Nephron progenitor cell (in vitro differentiated cells): ENCODE measurements at regions not wholly inside any gene's neighbourhood (a gene's known extent, or its start where the extent isn't known, plus 50 kb on each side); places are given as distances from the start of the nearest gene placed in this dataset.

Experiments
- DNase-seq: peaks from one replicate; pipeline ENCODE4 v3.0.0; 2021
- H3K27ac Mint-ChIP-seq: 2 replicates; pipeline ENCODE4 v1.8.0; 2021; ENCODE audit warnings: mild to moderate bottlenecking, moderate library complexity, mixed read lengths
- H3K27me3 Mint-ChIP-seq: 2 replicates; pipeline ENCODE4 v1.8.0; 2021; ENCODE audit warnings: mild to moderate bottlenecking, low read depth, mixed read lengths; ENCODE audit not compliant: poor library complexity
- H3K36me3 Mint-ChIP-seq: 2 replicates; pipeline ENCODE4 v1.8.0; 2021; ENCODE audit warnings: low read depth, mixed read lengths
- H3K4me1 Mint-ChIP-seq: 2 replicates; pipeline ENCODE4 v1.8.0; 2021; ENCODE audit warnings: mixed read lengths
- H3K4me3 Mint-ChIP-seq: 2 replicates; pipeline ENCODE4 v1.8.0; 2021; ENCODE audit warnings: mild to moderate bottlenecking, moderate library complexity, mixed read lengths
- H3K9me3 Mint-ChIP-seq: 2 replicates; pipeline ENCODE4 v1.8.0; 2021; ENCODE audit warnings: mild to moderate bottlenecking, moderate library complexity, mixed read lengths
- CTCF ChIP-seq: fragments of 200-600 bp; sonication (generic); IDR thresholded peaks from 2 replicates; pipeline ENCODE4 v1.5.0; 2021; ENCODE audit warnings: antibody characterized with exemption

- H3K27me3 Mint-ChIP-seq, result no peaks in the 10 kb centered on the region
- H3K4me1 Mint-ChIP-seq, result no peaks in the 10 kb centered on the region
- H3K4me3 Mint-ChIP-seq, result no peak overlapping the region
- TF ChIP-seq CTCF, result no peak
- no peaks in the 10 kb centered on the region for H3K9me3 Mint-ChIP-seq
- no peaks in the 10 kb centered on the region for H3K36me3 Mint-ChIP-seq
- no peak overlapping the region for H3K27ac Mint-ChIP-seq
- DNase-seq, result no peak
Measured at GRCh38 chr5:18008940-18009339, 374.7 kb downstream of the TAF11L14 start.

GRCh38 chr5:18010053-18010452, 375.8 kb downstream of the TAF11L14 start:
- Mint-ChIP-seq H3K36me3 (no peaks in the 10 kb centered on the region), H3K27ac (no peak overlapping the region), H3K4me3 (no peak overlapping the region), H3K9me3 (no peaks in the 10 kb centered on the region), H3K27me3 (no peaks in the 10 kb centered on the region), H3K4me1 (no peaks in the 10 kb centered on the region)
- DNase-seq, result no peak
- TF ChIP-seq CTCF, result no peak

GRCh38 chr5:18018472-18018871, 384.2 kb downstream of the TAF11L14 start:
- no peak for TF ChIP-seq CTCF
- no peak overlapping the region for H3K4me3 Mint-ChIP-seq
- DNase-seq, result no peak

GRCh38 chr5:18023275-18023674, 389.0 kb downstream of the TAF11L14 start:
- no peaks in the 10 kb centered on the region for H3K4me1 Mint-ChIP-seq
- no peak overlapping the region for H3K4me3 Mint-ChIP-seq
- peaks cover 9% of the 10 kb centered on the region for H3K27me3 Mint-ChIP-seq
- no peak for DNase-seq
- H3K9me3 Mint-ChIP-seq, result no peaks in the 10 kb centered on the region
- H3K27ac Mint-ChIP-seq, result no peak overlapping the region
- no peak for TF ChIP-seq CTCF
- H3K36me3 Mint-ChIP-seq, result no peaks in the 10 kb centered on the region

More at GRCh38 chr5:18018472-18018871, 384.2 kb downstream of the TAF11L14 start:
- no peaks in the 10 kb centered on the region for H3K4me1 Mint-ChIP-seq
- H3K36me3 Mint-ChIP-seq, result no peaks in the 10 kb centered on the region
- no peak overlapping the region for H3K27ac Mint-ChIP-seq
- H3K9me3 Mint-ChIP-seq, result no peaks in the 10 kb centered on the region
- H3K27me3 Mint-ChIP-seq, result peaks cover 9% of the 10 kb centered on the region

GRCh38 chr5:18023986-18024385, 389.7 kb downstream of the TAF11L14 start:
- Mint-ChIP-seq H3K9me3 (no peaks in the 10 kb centered on the region), H3K4me3 (no peak overlapping the region), H3K27ac (no peak overlapping the region), H3K36me3 (no peaks in the 10 kb centered on the region), H3K4me1 (no peaks in the 10 kb centered on the region), H3K27me3 (peaks cover 9% of the 10 kb centered on the region)
- TF ChIP-seq CTCF, result no peak
- no peak for DNase-seq

- peaks cover 4% of the 10 kb centered on the region for H3K27me3 Mint-ChIP-seq
- no peak overlapping the region for H3K27ac Mint-ChIP-seq
- no peaks in the 10 kb centered on the region for H3K36me3 Mint-ChIP-seq
- DNase-seq, result no peak
- TF ChIP-seq CTCF, result no peak
- H3K4me1 Mint-ChIP-seq, result no peaks in the 10 kb centered on the region
- no peaks in the 10 kb centered on the region for H3K9me3 Mint-ChIP-seq
- no peak overlapping the region for H3K4me3 Mint-ChIP-seq
Measured at GRCh38 chr5:18024542-18024941, 390.3 kb downstream of the TAF11L14 start.
